SK-N-SH (cell line): ENCODE measurements at regions not wholly inside any gene's neighbourhood (a gene's known extent, or its start where the extent isn't known, plus 50 kb on each side); places are given as distances from the start of the nearest gene placed in this dataset.
"Not testable (repeated sequence)": the region's sequence is repeated elsewhere in the genome, so short reads cannot be mapped to it uniquely, and the experiment has no call there.

ENCODE experiments used
- CTCF ChIA-PET: fragments of 300-600, 350-600 bp; formaldehyde crosslinking; extraction: SDS; loops from one replicate; lab custom pipeline; 2021; lab: Yijun Ruan, JAX
- POLR2A ChIA-PET: fragments of 350-600 bp; sonication (Branson Sonifier 250); formaldehyde crosslinking; extraction: SDS; loops from one replicate; lab custom pipeline; 2020; ENCODE audit warnings: antibody characterized with exemption, inconsistent platforms; lab: Yijun Ruan, JAX
- DNase-seq: peaks from one replicate; pipeline ENCODE4 v3.0.0; 2012
- H2AFZ ChIP-seq: fragments of 200-600 bp; sonication (generic); 2 replicates; pipeline ENCODE4 v1.8.1; 2016; ENCODE audit warnings: antibody characterized with exemption, mild to moderate bottlenecking, low read depth
- H3F3A ChIP-seq: fragments of 200-600 bp; sonication (generic); replicated peaks from 2 replicates; pipeline ENCODE3; 2016; ENCODE audit warnings: antibody characterized with exemption, mild to moderate bottlenecking; ENCODE audit not compliant: insufficient read depth
- H3K27ac ChIP-seq, 2 experiments: fragments of 200-500 bp in 1 of 2; fragments of 200-600 bp in 1 of 2; sonication (Bioruptor generic) in 1 of 2; sonication (generic), shearing (Covaris generic) in 1 of 2; 2 replicates each; pipeline versions ENCODE4 v1.5.1 to v1.6.1; 2014 to 2016; ENCODE audit warnings: low read depth in 2 of 2, inconsistent platforms in 1 of 2, low read length in 1 of 2, mild to moderate bottlenecking in 1 of 2, mixed read lengths in 1 of 2
- H3K27me3 ChIP-seq: fragments of 200-600 bp; sonication (generic), shearing (Covaris generic); 2 replicates; pipeline ENCODE4 v1.6.1; 2016; ENCODE audit warnings: mixed run types; ENCODE audit not compliant: insufficient read depth
- H3K36me3 ChIP-seq, 2 experiments: fragments of 200-500 bp in 1 of 2; fragments of 200-600 bp in 1 of 2; sonication (Bioruptor generic) in 1 of 2; sonication (generic) in 1 of 2; replicated peaks in 1 of 2; 2 replicates each; pipeline versions ENCODE3 to v1.5.1; 2014 to 2016; ENCODE audit warnings: low read length in 1 of 2, mild to moderate bottlenecking in 1 of 2; ENCODE audit not compliant: insufficient read depth in 2 of 2, control insufficient read depth in 1 of 2
- H3K4me1 ChIP-seq, 2 experiments: fragments of 200-500 bp in 1 of 2; fragments of 200-600 bp in 1 of 2; sonication (Bioruptor generic) in 1 of 2; sonication (generic), shearing (Covaris generic) in 1 of 2; 2 replicates each; pipeline versions ENCODE4 v1.5.1 to v1.6.1; 2014 to 2016; ENCODE audit warnings: low read depth in 1 of 2, low read length in 1 of 2, mixed run types in 1 of 2; ENCODE audit not compliant: insufficient read depth in 2 of 2, control insufficient read depth in 1 of 2
- H3K4me2 ChIP-seq: fragments of 200-600 bp; sonication (generic), shearing (Covaris generic); 2 replicates; pipeline ENCODE4 v1.6.1; 2017; ENCODE audit warnings: mixed run types
- H3K4me3 ChIP-seq, 2 experiments: fragments of 200-500 bp in 1 of 2; fragments of 200-600 bp in 1 of 2; sonication (Bioruptor generic) in 1 of 2; sonication (generic), shearing (Covaris generic) in 1 of 2; 2 replicates each; pipeline versions ENCODE4 v1.5.1 to v1.8.1; 2014 to 2016; ENCODE audit warnings: low read depth in 2 of 2, inconsistent platforms in 1 of 2, low read length in 1 of 2, mild to moderate bottlenecking in 1 of 2, mixed read lengths in 1 of 2, moderate library complexity in 1 of 2
- H3K79me2 ChIP-seq: fragments of 200-600 bp; sonication (generic); 2 replicates; pipeline ENCODE4 v1.8.1; 2017; ENCODE audit warnings: mild to moderate bottlenecking; ENCODE audit not compliant: insufficient read depth
- H3K9ac ChIP-seq: fragments of 200-600 bp; sonication (generic); 2 replicates; pipeline ENCODE4 v1.6.1; 2017; ENCODE audit warnings: mixed run types
- H3K9me2 ChIP-seq: fragments of 200-600 bp; sonication (generic); 2 replicates; pipeline ENCODE4 v1.6.1; 2017; ENCODE audit warnings: mixed run types
- H3K9me3 ChIP-seq: fragments of 200-600 bp; sonication (generic); 2 replicates; pipeline ENCODE4 v1.6.1; 2017; ENCODE audit warnings: mixed run types, mild to moderate bottlenecking, moderate library complexity
- H4K20me1 ChIP-seq: fragments of 200-600 bp; sonication (generic); 2 replicates; pipeline ENCODE4 v1.6.1; 2017; ENCODE audit warnings: mild to moderate bottlenecking, mixed run types; ENCODE audit not compliant: insufficient read depth
- GABPA ChIP-seq: IDR thresholded peaks from 2 replicates; pipeline ENCODE4 v1.4.0; 2012; ENCODE audit warnings: low read depth, mild to moderate bottlenecking
- GATA2 ChIP-seq: sonication (generic); formaldehyde crosslinking; IDR thresholded peaks from 2 replicates; pipeline ENCODE4 v1.5.0; 2020; ENCODE audit warnings: mild to moderate bottlenecking, missing genetic modification reagents
- NRF1 ChIP-seq: IDR thresholded peaks from 2 replicates; pipeline ENCODE4 v1.6.1; 2012; ENCODE audit warnings: low read depth, mild to moderate bottlenecking, low read length
- SMC3 ChIP-seq: IDR thresholded peaks from 2 replicates; pipeline ENCODE4 v1.6.1; 2012; ENCODE audit warnings: low read depth, low read length, improper control_type of control experiment
- WGBS: methylation state at CpG from one replicate; pipeline ENCODE4 v1.1.6; 2017; ENCODE audit warnings: low lambda C conversion rate; 5-methylcytosine and 5-hydroxymethylcytosine counted together
- TF ChIP-seq, protein P1 (sequence below): IDR thresholded peaks from 2 replicates; pipeline ENCODE4 v1.4.0; 2012; ENCODE audit warnings: low read depth

DNA sequence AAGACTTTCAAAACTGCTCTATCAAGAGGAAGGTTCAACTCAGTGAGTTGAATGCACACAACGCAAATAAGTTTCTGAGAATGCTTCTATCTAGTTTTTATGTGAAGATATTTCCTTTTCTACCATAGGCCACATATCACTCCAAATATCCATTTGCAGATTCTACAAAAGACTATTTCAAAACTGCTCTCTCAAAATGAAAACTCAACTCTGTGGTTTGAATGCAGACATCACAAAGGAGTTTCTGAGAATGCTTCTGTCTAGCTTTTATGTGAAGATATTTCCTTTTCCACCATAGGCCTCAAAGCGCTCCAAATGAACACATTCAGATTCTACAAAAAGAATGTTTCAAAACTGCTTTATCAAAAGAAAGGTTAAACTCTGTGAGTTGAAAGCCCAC lies 1093.1 kb upstream of the DEFB115 start:
- H2AFZ ChIP-seq, H3K4me1 ChIP-seq, H4K20me1 ChIP-seq, POLR2A ChIA-PET, H3K27me3 ChIP-seq, CTCF ChIA-PET, DNase-seq, H3K9me2 ChIP-seq, H3K4me2 ChIP-seq, H3K36me3 ChIP-seq, H3K27ac ChIP-seq, H3K4me3 ChIP-seq, H3K9ac ChIP-seq, H3F3A ChIP-seq, H3K79me2 ChIP-seq, H3K9me3 ChIP-seq: not testable (repeated sequence)
- 45% methylated on average over 2 of the region's 2 CpGs for WGBS

DNA sequence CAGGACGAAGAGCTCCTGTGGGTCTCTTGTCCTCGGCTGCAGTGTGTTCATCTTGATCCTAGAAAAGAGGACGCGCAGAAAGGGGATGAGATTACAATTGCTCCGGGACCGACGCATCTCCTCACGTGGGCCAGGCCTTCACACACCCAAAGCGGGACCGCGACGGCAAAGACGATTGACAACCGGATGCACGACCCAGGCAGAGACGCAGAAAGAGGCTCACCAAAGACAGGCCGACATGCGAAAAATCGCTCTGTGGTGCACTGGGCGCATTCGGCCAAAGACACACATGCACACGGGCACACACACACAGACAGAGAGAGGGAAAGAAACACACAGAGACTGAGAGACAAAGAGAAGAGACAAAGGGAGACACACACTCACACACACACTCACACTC lies 1089.9 kb upstream of the DEFB115 start:
- ChIA-PET POLR2A (no interaction called here), CTCF (no interaction called here)
- Histone ChIP-seq H3K27me3 (no peaks in the 10 kb centered on the region), H4K20me1 (no peaks in the 10 kb centered on the region), H3K36me3 (no peaks in the 10 kb centered on the region), H3K4me3 (peak overlapping the region in 1 of 2 experiments; percentile 43; a peak in 1 of 4 replicates), H3K79me2 (no peaks in the 10 kb centered on the region), H3K4me2 (no peak overlapping the region), H3K9me2 (no peaks in the 10 kb centered on the region), H3K27ac (no peak overlapping the region), H3K9ac (no peak overlapping the region), H3K4me1 (peaks cover 0 to 5% of the 10 kb centered on the region in 2 experiments; a peak in 1 of 4 replicates), H3K9me3 (no peaks in the 10 kb centered on the region), H3F3A (no peaks in the 10 kb centered on the region), H2AFZ (no peak overlapping the region)
- 85% methylated on average over 22 of the region's 22 CpGs for WGBS
- DNase-seq: no peak
- TF ChIP-seq GATA2 (CRISPR knock-in tag): no peak
- no peak for TF ChIP-seq GABPA

GRCh38 chr20:30168025-30168799 lies 1089.3 kb upstream of the DEFB115 start:
- 39% methylated on average over 26 of the region's 50 CpGs for WGBS
- Histone ChIP-seq H3K79me2 (no peaks in the 10 kb centered on the region), H4K20me1 (no peaks in the 10 kb centered on the region), H3K4me1 (peaks cover 0 to 5% of the 10 kb centered on the region in 2 experiments; a peak in 1 of 4 replicates), H3F3A (no peaks in the 10 kb centered on the region), H3K4me2 (peak overlapping the region; percentile 67), H3K36me3 (no peaks in the 10 kb centered on the region), H2AFZ (peak overlapping the region; percentile 78), H3K27ac (no peak overlapping the region), H3K27me3 (no peaks in the 10 kb centered on the region), H3K9me2 (no peaks in the 10 kb centered on the region), H3K4me3 (peak overlapping the region; percentile 23 to 43; a peak in 3 of 4 replicates), H3K9me3 (no peaks in the 10 kb centered on the region), H3K9ac (no peak overlapping the region)
- TF ChIP-seq SMC3: no peak
- peak; percentile 76 for TF ChIP-seq NRF1
- TF ChIP-seq, protein P1, sequence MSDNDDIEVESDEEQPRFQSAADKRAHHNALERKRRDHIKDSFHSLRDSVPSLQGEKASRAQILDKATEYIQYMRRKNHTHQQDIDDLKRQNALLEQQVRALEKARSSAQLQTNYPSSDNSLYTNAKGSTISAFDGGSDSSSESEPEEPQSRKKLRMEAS: no peak
- ChIA-PET CTCF (no interaction called here), POLR2A (no interaction called here)
- DNase-seq: peak; percentile 76
